Peyer's patch (tissue), 4 donors: ENCODE measurements at regions not wholly inside any gene's neighbourhood (a gene's known extent, or its start where the extent isn't known, plus 50 kb on each side); places are given as distances from the start of the nearest gene placed in this dataset.

ENCODE experiments used
- DNase-seq, 3 donors: peaks; one replicate each; pipeline ENCODE4 v3.0.0-alpha.2; 2017 to 2019
- H3K27ac ChIP-seq, 4 donors: fragments of 200-600 bp; sonication (generic); one replicate each; pipeline ENCODE4 v1.5.1; 2016 to 2019
- H3K27me3 ChIP-seq, 2 donors: fragments of 200-600 bp; sonication (generic); one replicate each; pipeline ENCODE4 v1.5.1; 2019
- H3K36me3 ChIP-seq, 3 donors: fragments of 200-600 bp; sonication (generic); one replicate each; pipeline ENCODE4 v1.5.1; 2016 to 2019
- H3K4me1 ChIP-seq, 4 donors: fragments of 200-600 bp; sonication (generic); one replicate each; pipeline ENCODE4 v1.5.1; 2016 to 2019
- H3K4me3 ChIP-seq, 4 donors: fragments of 200-600 bp; sonication (generic); 1 replicate in 3 of 4; 2 replicates in 1 of 4; pipeline ENCODE4 v1.5.1; 2016 to 2019; ENCODE audit warnings: mild to moderate bottlenecking in 1 of 4
- H3K9me3 ChIP-seq, 4 donors: fragments of 200-600 bp; sonication (generic); one replicate each; pipeline ENCODE4 v1.5.1; 2016 to 2019; ENCODE audit warnings: mild to moderate bottlenecking in 1 of 4
- POLR2A ChIP-seq, 2 donors: fragments of 450-650 bp; IDR thresholded peaks; one replicate each; pipeline ENCODE4 v1.5.1; 2017; ENCODE audit warnings: antibody characterized with exemption in 2 of 2, mild to moderate bottlenecking in 2 of 2, moderate library complexity in 2 of 2
- TF ChIP-seq, protein P1 (sequence below), 6 experiments: fragments of 450-650 bp in 4 of 6; fragments of 200-600 bp in 2 of 6; sonication (generic) in 1 of 6; IDR thresholded peaks; one replicate each; pipeline ENCODE4 v1.5.1; 2017 to 2019; ENCODE audit warnings: antibody characterized with exemption in 6 of 6, mild to moderate bottlenecking in 3 of 6, moderate library complexity in 1 of 6

GRCh38 chr11:29657709-29658108 is 359.1 kb downstream of the KCNA4 start:
- H3K4me1 ChIP-seq: no peaks in the 10 kb centered on the region
- TF ChIP-seq, protein P1, sequence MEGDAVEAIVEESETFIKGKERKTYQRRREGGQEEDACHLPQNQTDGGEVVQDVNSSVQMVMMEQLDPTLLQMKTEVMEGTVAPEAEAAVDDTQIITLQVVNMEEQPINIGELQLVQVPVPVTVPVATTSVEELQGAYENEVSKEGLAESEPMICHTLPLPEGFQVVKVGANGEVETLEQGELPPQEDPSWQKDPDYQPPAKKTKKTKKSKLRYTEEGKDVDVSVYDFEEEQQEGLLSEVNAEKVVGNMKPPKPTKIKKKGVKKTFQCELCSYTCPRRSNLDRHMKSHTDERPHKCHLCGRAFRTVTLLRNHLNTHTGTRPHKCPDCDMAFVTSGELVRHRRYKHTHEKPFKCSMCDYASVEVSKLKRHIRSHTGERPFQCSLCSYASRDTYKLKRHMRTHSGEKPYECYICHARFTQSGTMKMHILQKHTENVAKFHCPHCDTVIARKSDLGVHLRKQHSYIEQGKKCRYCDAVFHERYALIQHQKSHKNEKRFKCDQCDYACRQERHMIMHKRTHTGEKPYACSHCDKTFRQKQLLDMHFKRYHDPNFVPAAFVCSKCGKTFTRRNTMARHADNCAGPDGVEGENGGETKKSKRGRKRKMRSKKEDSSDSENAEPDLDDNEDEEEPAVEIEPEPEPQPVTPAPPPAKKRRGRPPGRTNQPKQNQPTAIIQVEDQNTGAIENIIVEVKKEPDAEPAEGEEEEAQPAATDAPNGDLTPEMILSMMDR (IDR thresholded peaks at IDR 0.05): no peak
- TF ChIP-seq POLR2A (IDR thresholded peaks at IDR 0.05): no peak

GRCh38 chr11:29656597-29656996 is 360.2 kb downstream of the KCNA4 start:
- Histone ChIP-seq H3K36me3 (no peaks in the 10 kb centered on the region), H3K4me3 (no peak overlapping the region), H3K9me3 (no peaks in the 10 kb centered on the region), H3K27ac (no peak overlapping the region), H3K27me3 (no peaks in the 10 kb centered on the region), H3K4me1 (no peaks in the 10 kb centered on the region)
- TF ChIP-seq, protein P1 (IDR thresholded peaks at IDR 0.05): no peak
- no peak for TF ChIP-seq POLR2A (IDR thresholded peaks at IDR 0.05)
- DNase-seq: no peak

More at GRCh38 chr11:29657709-29658108, 359.1 kb downstream of the KCNA4 start:
- no peaks in the 10 kb centered on the region for H3K27me3 ChIP-seq
- H3K36me3 ChIP-seq: no peaks in the 10 kb centered on the region
- no peak overlapping the region for H3K4me3 ChIP-seq
- no peaks in the 10 kb centered on the region for H3K9me3 ChIP-seq
- no peak overlapping the region for H3K27ac ChIP-seq
- DNase-seq: no peak

DNA sequence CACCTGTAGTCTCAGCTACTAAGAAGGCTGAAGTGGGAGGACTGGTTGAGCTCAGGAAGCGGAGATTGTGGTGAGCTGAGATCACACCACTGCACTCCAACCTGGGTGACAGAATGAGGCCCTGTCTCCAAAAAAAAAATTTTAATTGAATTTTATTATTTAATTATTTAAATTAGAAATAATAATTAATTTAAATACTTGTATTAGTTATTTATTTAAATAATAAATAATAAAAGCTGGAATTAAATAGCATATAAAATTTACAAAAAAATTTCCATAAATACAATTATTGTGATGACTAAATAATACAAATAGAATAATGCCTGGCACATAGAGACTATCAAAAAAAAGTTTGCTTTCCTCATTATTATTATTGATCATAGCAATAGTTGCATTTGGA is 371.5 kb downstream of the KCNA4 start:
- H3K9me3 ChIP-seq: no peaks in the 10 kb centered on the region
- no peaks in the 10 kb centered on the region for H3K36me3 ChIP-seq
- TF ChIP-seq POLR2A (IDR thresholded peaks at IDR 0.05): no peak
- TF ChIP-seq, protein P1 (IDR thresholded peaks at IDR 0.05): no peak
- H3K27me3 ChIP-seq: no peaks in the 10 kb centered on the region
- H3K4me1 ChIP-seq: no peaks in the 10 kb centered on the region
- no peak for DNase-seq
- H3K27ac ChIP-seq: no peak overlapping the region
- no peak overlapping the region for H3K4me3 ChIP-seq

GRCh38 chr11:29641201-29641600 is 375.6 kb downstream of the KCNA4 start:
- H3K4me1 ChIP-seq: no peaks in the 10 kb centered on the region
- TF ChIP-seq POLR2A (IDR thresholded peaks at IDR 0.05): no peak
- TF ChIP-seq, protein P1 (IDR thresholded peaks at IDR 0.05): no peak
- no peaks in the 10 kb centered on the region for H3K27me3 ChIP-seq
- no peaks in the 10 kb centered on the region for H3K9me3 ChIP-seq
- no peak for DNase-seq
- H3K27ac ChIP-seq: no peak overlapping the region
- H3K36me3 ChIP-seq: no peaks in the 10 kb centered on the region
- no peak overlapping the region for H3K4me3 ChIP-seq

- H3K4me1 ChIP-seq: no peaks in the 10 kb centered on the region
- no peak for DNase-seq
- H3K27me3 ChIP-seq: no peaks in the 10 kb centered on the region
- TF ChIP-seq, protein P1 (IDR thresholded peaks at IDR 0.05): no peak
- no peak for TF ChIP-seq POLR2A (IDR thresholded peaks at IDR 0.05)
- no peak overlapping the region for H3K4me3 ChIP-seq
- H3K36me3 ChIP-seq: no peaks in the 10 kb centered on the region
- peaks cover 0 to 5% (median 0%) of the 10 kb centered on the region in 4 donors for H3K9me3 ChIP-seq
- H3K27ac ChIP-seq: no peak overlapping the region
These were observed 382.1 kb downstream of the KCNA4 start for GRCh38 chr11:29634744-29635143.

DNA sequence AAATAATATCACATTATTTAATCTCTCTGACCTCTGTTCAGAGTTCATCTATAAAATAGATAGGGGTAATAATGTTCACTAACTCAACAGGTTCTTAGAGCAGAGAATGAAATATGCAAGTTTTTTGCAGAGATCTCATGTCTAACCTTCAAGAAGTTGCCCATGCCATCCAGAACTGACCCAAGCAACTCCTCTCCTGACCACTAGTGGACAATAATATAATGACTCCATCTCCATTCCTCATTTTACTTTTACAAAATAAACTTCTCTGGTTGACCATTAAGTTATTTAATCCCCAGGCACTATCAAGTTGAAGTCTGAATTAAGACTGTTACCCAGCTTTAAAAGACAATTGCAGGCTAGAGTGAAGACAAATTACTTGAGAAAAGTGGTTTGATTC is 382.6 kb downstream of the KCNA4 start:
- H3K27ac ChIP-seq: no peak overlapping the region
- peaks cover 0 to 5% (median 0%) of the 10 kb centered on the region in 4 donors for H3K9me3 ChIP-seq
- no peaks in the 10 kb centered on the region for H3K4me1 ChIP-seq
- H3K4me3 ChIP-seq: no peak overlapping the region
- TF ChIP-seq, protein P1 (IDR thresholded peaks at IDR 0.05): no peak
- TF ChIP-seq POLR2A (IDR thresholded peaks at IDR 0.05): no peak
- H3K27me3 ChIP-seq: no peaks in the 10 kb centered on the region
- H3K36me3 ChIP-seq: no peaks in the 10 kb centered on the region
- DNase-seq: no peak
